ENCODE measurements at regions not wholly inside any gene's neighbourhood (a gene's known extent, or its start where the extent isn't known, plus 50 kb on each side); places are given as distances from the start of the nearest gene placed in this dataset.

DNA sequence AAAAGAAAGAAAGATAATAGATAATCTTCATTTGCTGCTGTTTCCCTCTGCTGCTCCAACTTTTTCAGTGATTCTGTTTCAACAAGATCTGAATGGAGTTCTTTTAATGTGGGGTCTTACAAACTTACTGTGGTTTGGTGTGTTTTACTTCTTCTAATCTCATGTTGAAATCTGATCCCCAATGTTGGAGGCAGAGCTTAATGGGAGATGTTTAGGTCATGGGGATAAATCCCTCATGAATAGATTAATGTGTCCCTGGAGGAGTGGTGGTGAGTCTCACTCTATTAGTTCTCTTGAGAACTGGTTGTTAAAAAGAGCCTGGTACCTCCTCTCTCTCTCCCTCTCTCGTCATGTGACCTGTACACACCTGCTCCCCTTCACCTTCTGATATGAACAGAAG is 442.4 kb downstream of the EPHA4 start:
- TF ChIP-seq, protein P1, sequence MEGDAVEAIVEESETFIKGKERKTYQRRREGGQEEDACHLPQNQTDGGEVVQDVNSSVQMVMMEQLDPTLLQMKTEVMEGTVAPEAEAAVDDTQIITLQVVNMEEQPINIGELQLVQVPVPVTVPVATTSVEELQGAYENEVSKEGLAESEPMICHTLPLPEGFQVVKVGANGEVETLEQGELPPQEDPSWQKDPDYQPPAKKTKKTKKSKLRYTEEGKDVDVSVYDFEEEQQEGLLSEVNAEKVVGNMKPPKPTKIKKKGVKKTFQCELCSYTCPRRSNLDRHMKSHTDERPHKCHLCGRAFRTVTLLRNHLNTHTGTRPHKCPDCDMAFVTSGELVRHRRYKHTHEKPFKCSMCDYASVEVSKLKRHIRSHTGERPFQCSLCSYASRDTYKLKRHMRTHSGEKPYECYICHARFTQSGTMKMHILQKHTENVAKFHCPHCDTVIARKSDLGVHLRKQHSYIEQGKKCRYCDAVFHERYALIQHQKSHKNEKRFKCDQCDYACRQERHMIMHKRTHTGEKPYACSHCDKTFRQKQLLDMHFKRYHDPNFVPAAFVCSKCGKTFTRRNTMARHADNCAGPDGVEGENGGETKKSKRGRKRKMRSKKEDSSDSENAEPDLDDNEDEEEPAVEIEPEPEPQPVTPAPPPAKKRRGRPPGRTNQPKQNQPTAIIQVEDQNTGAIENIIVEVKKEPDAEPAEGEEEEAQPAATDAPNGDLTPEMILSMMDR (IDR thresholded peaks at IDR 0.05; ENCODE audit: insufficient read depth, low read depth, low read length): no peak
- TF ChIP-seq EZH2 (IDR thresholded peaks at IDR 0.05; ENCODE audit: insufficient read depth, low read length): no peak
